DMS 273 treated with DMSO at 0.1 percent for 48 hours (cell line): ENCODE measurements at regions not wholly inside any gene's neighbourhood (a gene's known extent, or its start where the extent isn't known, plus 50 kb on each side); places are given as distances from the start of the nearest gene placed in this dataset.

Experiments
- DNase-seq: peaks from one replicate; lab custom pipeline; 2025; lab: John Stamatoyannopoulos, UW

DNA sequence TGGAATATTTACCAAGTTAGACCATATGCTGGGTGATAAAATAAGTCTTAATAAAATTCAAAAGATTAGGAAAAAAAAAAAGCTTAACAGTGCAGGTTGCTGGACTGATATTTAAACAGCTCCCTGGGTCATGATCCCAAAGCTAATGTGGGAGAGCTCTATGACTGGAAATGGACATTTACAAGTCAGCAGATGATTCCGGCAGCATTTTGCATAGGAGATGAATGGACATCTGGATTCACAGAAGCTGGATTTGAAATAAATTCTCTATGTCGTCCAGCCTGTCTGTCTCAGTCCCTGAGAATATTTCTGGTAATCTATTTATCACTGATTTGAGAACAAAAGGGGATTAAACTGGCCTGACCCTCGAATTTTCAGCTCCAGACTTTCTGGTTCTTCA is 52.3 kb upstream of the KLHL25 start:
- no peak for DNase-seq

DNA sequence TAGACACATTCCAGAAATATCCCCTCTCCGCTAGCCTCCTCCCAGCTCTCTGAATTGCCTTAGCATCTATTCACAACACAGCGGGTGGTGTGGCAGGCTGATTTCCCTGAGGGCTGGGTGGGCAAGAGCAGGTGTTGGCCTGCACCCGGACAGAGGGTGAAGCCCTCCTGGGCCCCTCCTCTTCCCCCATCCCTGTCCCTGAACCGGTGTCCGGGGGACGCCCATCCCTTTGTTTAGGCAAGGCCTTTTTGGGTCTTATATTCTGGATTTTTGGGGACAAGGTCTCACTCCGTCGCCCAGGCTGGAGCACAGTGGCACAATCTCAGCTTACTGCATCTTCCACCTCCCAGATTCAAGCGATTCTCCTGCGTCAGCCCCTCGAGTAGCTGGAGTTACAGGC is 55.2 kb upstream of the KLHL25 start:
- DNase-seq = no peak

- DNase-seq = no peak
Observed at GRCh38 chr15:85852969-85853368, 58.2 kb upstream of the KLHL25 start.

DNA sequence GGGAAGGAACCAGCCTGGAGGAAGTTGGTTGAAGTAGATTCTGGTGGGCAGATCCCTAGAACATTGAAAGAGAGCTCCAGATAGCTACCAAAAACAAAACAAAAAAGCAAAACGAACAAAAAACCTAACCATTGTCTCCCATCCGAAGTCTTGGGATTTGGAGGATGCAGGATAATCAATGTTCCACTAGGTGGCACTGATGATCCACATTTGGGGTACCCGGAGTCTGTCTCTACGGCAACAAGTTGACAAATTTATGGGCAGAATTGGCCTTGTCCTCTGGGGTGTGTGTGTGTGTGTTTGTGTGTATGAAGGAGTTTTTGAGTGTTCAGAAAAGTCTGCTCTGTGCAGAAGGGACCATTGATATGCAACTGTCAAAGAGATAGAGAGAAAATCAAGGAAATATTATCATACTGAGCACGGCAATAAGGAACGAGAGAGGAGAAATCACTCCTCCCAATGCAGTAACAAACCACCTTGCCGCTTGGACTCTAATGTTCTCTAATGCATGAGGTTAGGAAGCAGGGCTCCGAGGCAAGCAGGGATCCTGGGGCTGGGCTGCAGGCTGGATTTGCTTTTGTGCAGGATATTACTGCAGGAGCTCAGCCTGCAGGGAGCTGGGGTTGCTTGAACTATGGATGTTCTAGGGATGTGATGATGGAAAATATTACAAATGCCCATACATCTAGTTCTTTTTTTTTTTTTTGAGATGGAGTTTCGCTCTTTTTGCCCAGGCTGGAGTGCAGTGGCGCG is 59.8 kb upstream of the KLHL25 start:
- peak; percentile 16 for DNase-seq

- DNase-seq = peak; percentile 36
Observed at GRCh38 chr15:85858586-85859375, 64.1 kb upstream of the KLHL25 start.

- DNase-seq = no peak
Observed at GRCh38 chr15:85859671-85860070, 64.9 kb upstream of the KLHL25 start.

- DNase-seq = no peak
Observed at GRCh38 chr15:85860394-85861161, 65.9 kb upstream of the KLHL25 start.

- DNase-seq = peak; percentile 16
Observed at GRCh38 chr15:85865070-85865684, 70.5 kb upstream of the KLHL25 start.

DNA sequence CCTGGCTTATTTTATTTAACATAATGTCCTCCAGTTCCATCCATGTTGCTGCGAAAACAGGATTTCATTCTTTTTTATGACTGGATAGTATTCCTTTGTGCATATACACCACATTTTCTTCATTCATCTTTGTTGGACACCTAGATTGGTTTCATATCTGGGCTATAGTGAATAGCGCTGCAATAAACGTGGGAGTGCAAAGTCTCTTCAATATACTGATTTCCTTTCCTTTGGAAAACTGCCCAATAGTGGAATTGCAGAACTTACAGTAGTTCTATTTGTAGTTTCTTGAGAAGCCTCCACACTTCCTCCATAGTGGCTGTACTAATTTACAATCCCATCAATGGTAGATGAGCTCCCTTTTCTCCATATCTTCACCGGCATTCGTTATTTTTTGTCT is 72.5 kb upstream of the KLHL25 start:
- DNase-seq = no peak

GRCh38 chr15:85869124-85869523 is 74.4 kb upstream of the KLHL25 start:
- no peak for DNase-seq

DNA sequence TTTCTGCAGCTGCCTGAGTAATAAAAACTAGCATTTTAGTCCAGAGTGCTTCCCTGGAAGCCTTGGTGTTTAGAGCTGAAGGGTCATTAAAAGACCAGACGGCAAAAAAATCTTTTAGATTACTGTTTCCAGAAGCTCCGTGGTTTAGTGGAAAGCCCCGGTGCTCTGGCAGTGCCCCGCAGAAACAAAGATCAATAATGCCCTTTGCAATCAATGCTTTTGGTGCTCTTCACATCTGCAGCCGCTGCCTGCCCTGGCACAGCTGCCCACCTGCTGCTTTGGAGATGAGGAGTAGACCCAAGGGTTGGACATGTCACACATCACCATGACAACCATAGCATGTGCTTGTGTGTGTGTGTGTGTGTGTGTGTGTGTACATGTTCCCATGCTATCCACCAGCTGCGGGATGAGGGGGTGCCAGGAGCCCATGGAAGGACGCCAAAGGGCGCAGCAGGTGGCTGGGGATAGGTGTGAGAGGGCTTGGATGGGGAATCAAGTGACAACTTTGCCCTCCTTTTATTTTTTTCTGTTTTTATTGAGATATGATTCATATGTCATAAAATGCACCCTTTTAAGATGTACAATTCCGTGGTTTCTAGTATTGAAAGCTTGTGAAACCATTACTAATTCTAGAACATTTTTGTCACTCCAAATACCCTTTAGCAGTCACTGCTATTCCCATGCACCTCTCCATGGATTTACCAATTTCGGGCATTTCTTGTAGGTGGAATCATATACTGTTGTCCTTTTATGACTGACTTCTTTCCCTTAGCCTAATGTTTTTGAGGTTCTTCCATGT is 75.7 kb upstream of the KLHL25 start:
- DNase-seq = no peak

DNA sequence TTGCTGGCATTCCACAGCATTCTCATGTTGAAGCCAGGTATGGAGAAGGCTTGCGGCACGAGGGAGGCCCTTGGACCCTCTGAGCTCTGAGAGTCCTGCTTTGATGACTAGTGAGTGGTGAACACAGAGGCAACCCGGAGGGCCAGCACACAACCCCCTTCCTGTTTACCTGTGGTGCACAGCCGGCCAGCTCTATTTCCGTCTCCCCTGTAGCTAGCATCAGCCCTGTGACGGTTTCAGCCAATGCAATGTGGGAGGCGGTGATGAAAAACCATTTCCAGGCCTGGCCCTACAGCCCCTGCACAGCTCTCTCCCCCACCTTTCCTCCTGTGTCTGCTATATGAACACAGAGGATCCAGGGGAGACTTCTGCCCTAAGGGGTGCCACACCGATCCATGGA is 76.8 kb upstream of the KLHL25 start:
- DNase-seq = no peak

- no peak for DNase-seq
Observed at GRCh38 chr15:85872125-85872524, 77.4 kb upstream of the KLHL25 start.

- no peak for DNase-seq
Observed at GRCh38 chr15:85874236-85874635, 79.5 kb upstream of the KLHL25 start.

- no peak for DNase-seq
Observed at GRCh38 chr15:85875756-85876155, 81.0 kb upstream of the KLHL25 start.

GRCh38 chr15:85878828-85879225 is 84.1 kb upstream of the KLHL25 start:
- DNase-seq = no peak

GRCh38 chr15:85879334-85880163 is 84.8 kb upstream of the KLHL25 start:
- peak; percentile 33 for DNase-seq

DNA sequence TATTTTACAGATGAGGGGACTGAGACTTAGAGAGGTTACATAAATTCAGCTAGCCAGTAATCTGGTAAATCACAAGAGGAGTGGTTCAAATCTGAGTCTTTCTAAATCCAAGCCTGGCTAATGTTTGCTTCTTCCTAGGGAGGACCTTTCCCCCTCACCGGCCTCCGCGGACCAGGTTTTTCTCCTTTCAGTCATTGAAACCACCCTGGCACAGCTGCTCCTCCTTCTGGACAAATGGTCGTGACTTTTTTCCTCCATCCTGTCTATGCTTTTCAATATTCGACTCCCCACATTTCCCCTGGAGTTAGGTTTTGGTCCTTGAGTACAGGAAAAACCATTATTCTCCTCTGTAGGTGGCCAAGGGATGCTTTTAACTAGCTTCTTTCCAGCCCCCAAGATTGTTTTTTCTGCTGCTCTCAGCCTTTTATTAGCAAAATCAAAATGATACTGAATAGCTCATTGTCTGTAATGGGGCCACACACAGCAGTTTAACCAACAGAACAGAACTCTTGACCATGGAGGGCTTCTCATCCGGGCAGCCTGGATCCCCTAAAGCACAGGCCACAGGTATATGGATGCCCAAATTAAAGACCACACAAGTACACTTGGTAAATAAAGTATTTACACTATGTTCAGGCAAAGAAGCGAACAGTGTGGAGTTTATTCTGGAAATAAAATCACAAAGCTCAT is 85.9 kb upstream of the KLHL25 start:
- no peak for DNase-seq

GRCh38 chr15:85886309-85886811 is 91.6 kb upstream of the KLHL25 start:
- peak; percentile 96 for DNase-seq
